ENCODE measurements at regions not wholly inside any gene's neighbourhood (a gene's known extent, or its start where the extent isn't known, plus 50 kb on each side); places are given as distances from the start of the nearest gene placed in this dataset.

- intact Hi-C loops (cut with micrococcal nuclease): no loop called here
- H3K36me3 ChIP-seq (replicated peaks in 1 of 2; ENCODE audit: control insufficient read depth in 1 of 2, insufficient read depth in 2 of 2, low read length in 2 of 2): no peaks in the 10 kb centered on the region
- no peak overlapping the region for H3K4me3 ChIP-seq (replicated peaks in 1 of 3; ENCODE audit: low read depth in 2 of 3, low read length in 3 of 3)
- no peak overlapping the region for H3K27ac ChIP-seq (ENCODE audit: low read depth in 1 of 2, low read length in 2 of 2)
- peaks cover 0 to 5% of the 10 kb centered on the region in 2 donors for H3K9me3 ChIP-seq (replicated peaks in 1 of 2; ENCODE audit: control insufficient read depth in 1 of 2, insufficient read depth in 1 of 2, low read length in 2 of 2)
- H4K20me1 ChIP-seq (ENCODE audit: insufficient read depth, low read length): no peaks in the 10 kb centered on the region
- Mint-ChIP-seq H3K4me1 (no peaks in the 10 kb centered on the region), H3K27ac (no peak overlapping the region), H3K27me3 (ENCODE audit: low read depth in 3 of 3) (peaks cover 64 to 80% (median 69%) of the 10 kb centered on the region in 3 donors), H3K4me3 (no peak overlapping the region), H3K9me3 (peaks cover 0 to 6% (median 2%) of the 10 kb centered on the region in 7 donors), H3K36me3 (no peaks in the 10 kb centered on the region)
- no peak overlapping the region for H3K9ac ChIP-seq (ENCODE audit: insufficient read depth, low read length, poor library complexity, severe bottlenecking)
- H3K79me2 ChIP-seq (ENCODE audit: insufficient read depth, low read length): no peaks in the 10 kb centered on the region
- WGBS (ENCODE audit: insufficient coverage): 90% methylated on average over 3 of the region's 3 CpGs
- H3K27me3 ChIP-seq (ENCODE audit: control insufficient read depth in 2 of 2, insufficient read depth in 2 of 2, low read length in 2 of 2): peaks cover 19 to 59% of the 10 kb centered on the region in 2 donors
- H3K4me2 ChIP-seq (replicated peaks; ENCODE audit: extremely low read depth, low read length, poor library complexity, severe bottlenecking): no peak overlapping the region
- no peak for DNase-seq
- no peak overlapping the region for H2AFZ ChIP-seq (ENCODE audit: insufficient read depth, low read depth, low read length, poor library complexity, severe bottlenecking)
- TF ChIP-seq, protein P1, sequence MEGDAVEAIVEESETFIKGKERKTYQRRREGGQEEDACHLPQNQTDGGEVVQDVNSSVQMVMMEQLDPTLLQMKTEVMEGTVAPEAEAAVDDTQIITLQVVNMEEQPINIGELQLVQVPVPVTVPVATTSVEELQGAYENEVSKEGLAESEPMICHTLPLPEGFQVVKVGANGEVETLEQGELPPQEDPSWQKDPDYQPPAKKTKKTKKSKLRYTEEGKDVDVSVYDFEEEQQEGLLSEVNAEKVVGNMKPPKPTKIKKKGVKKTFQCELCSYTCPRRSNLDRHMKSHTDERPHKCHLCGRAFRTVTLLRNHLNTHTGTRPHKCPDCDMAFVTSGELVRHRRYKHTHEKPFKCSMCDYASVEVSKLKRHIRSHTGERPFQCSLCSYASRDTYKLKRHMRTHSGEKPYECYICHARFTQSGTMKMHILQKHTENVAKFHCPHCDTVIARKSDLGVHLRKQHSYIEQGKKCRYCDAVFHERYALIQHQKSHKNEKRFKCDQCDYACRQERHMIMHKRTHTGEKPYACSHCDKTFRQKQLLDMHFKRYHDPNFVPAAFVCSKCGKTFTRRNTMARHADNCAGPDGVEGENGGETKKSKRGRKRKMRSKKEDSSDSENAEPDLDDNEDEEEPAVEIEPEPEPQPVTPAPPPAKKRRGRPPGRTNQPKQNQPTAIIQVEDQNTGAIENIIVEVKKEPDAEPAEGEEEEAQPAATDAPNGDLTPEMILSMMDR (IDR thresholded peaks at IDR 0.05): no peak
- H3K4me1 ChIP-seq (ENCODE audit: control insufficient read depth in 1 of 2, insufficient read depth in 2 of 2, low read length in 2 of 2): no peaks in the 10 kb centered on the region
Observed at GRCh38 chr5:141756196-141756595, 74.2 kb upstream of the ARAP3 start.

- Histone ChIP-seq H3K36me3 (replicated peaks in 1 of 2; ENCODE audit: control insufficient read depth in 1 of 2, insufficient read depth in 2 of 2, low read length in 2 of 2) (no peaks in the 10 kb centered on the region), H3K9ac (ENCODE audit: insufficient read depth, low read length, poor library complexity, severe bottlenecking) (no peak overlapping the region), H3K4me2 (replicated peaks; ENCODE audit: extremely low read depth, low read length, poor library complexity, severe bottlenecking) (no peak overlapping the region), H3K4me1 (ENCODE audit: control insufficient read depth in 1 of 2, insufficient read depth in 2 of 2, low read length in 2 of 2) (no peaks in the 10 kb centered on the region), H3K27ac (ENCODE audit: low read depth in 1 of 2, low read length in 2 of 2) (no peak overlapping the region), H3K79me2 (ENCODE audit: insufficient read depth, low read length) (no peaks in the 10 kb centered on the region), H3K9me3 (replicated peaks in 1 of 2; ENCODE audit: control insufficient read depth in 1 of 2, insufficient read depth in 1 of 2, low read length in 2 of 2) (peaks cover 0 to 5% of the 10 kb centered on the region in 2 donors), H2AFZ (ENCODE audit: insufficient read depth, low read depth, low read length, poor library complexity, severe bottlenecking) (no peak overlapping the region), H3K4me3 (replicated peaks in 1 of 3; ENCODE audit: low read depth in 2 of 3, low read length in 3 of 3) (no peak overlapping the region), H3K27me3 (ENCODE audit: control insufficient read depth in 2 of 2, insufficient read depth in 2 of 2, low read length in 2 of 2) (peaks cover 19 to 53% of the 10 kb centered on the region in 2 donors), H4K20me1 (ENCODE audit: insufficient read depth, low read length) (no peaks in the 10 kb centered on the region)
- Mint-ChIP-seq H3K9me3 (peaks cover 0 to 6% (median 2%) of the 10 kb centered on the region in 7 donors), H3K4me1 (no peaks in the 10 kb centered on the region), H3K4me3 (peak overlapping the region in 1 of 2 donors; percentile 60), H3K27me3 (ENCODE audit: low read depth in 3 of 3) (peaks cover 48 to 69% (median 64%) of the 10 kb centered on the region in 3 donors), H3K36me3 (no peaks in the 10 kb centered on the region), H3K27ac (peak overlapping the region in 1 of 7 donors; percentile 77)
- TF ChIP-seq, protein P1 (IDR thresholded peaks at IDR 0.05): no peak
- intact Hi-C loops (cut with micrococcal nuclease): no loop called here
- no peak for DNase-seq
- 50% methylated on average over 2 of the region's 11 CpGs for WGBS (ENCODE audit: insufficient coverage)
Observed at GRCh38 chr5:141753971-141754713, 72.1 kb upstream of the ARAP3 start.

Measured in CD14-positive monocyte (primary cell).